SK-N-SH (cell line): ENCODE measurements at regions not wholly inside any gene's neighbourhood (a gene's known extent, or its start where the extent isn't known, plus 50 kb on each side); places are given as distances from the start of the nearest gene placed in this dataset.

ENCODE experiments used
- CTCF ChIA-PET: fragments of 300-600, 350-600 bp; formaldehyde crosslinking; extraction: SDS; loops from one replicate; lab custom pipeline; 2021; lab: Yijun Ruan, JAX
- POLR2A ChIA-PET: fragments of 350-600 bp; sonication (Branson Sonifier 250); formaldehyde crosslinking; extraction: SDS; loops from one replicate; lab custom pipeline; 2020; ENCODE audit warnings: antibody characterized with exemption, inconsistent platforms; lab: Yijun Ruan, JAX
- DNase-seq: peaks from one replicate; pipeline ENCODE4 v3.0.0; 2012
- H2AFZ ChIP-seq: fragments of 200-600 bp; sonication (generic); 2 replicates; pipeline ENCODE4 v1.8.1; 2016; ENCODE audit warnings: antibody characterized with exemption, mild to moderate bottlenecking, low read depth
- H3F3A ChIP-seq: fragments of 200-600 bp; sonication (generic); replicated peaks from 2 replicates; pipeline ENCODE3; 2016; ENCODE audit warnings: antibody characterized with exemption, mild to moderate bottlenecking; ENCODE audit not compliant: insufficient read depth
- H3K27ac ChIP-seq, 2 experiments: fragments of 200-500 bp in 1 of 2; fragments of 200-600 bp in 1 of 2; sonication (Bioruptor generic) in 1 of 2; sonication (generic), shearing (Covaris generic) in 1 of 2; 2 replicates each; pipeline versions ENCODE4 v1.5.1 to v1.6.1; 2014 to 2016; ENCODE audit warnings: low read depth in 2 of 2, inconsistent platforms in 1 of 2, low read length in 1 of 2, mild to moderate bottlenecking in 1 of 2, mixed read lengths in 1 of 2
- H3K27me3 ChIP-seq: fragments of 200-600 bp; sonication (generic), shearing (Covaris generic); 2 replicates; pipeline ENCODE4 v1.6.1; 2016; ENCODE audit warnings: mixed run types; ENCODE audit not compliant: insufficient read depth
- H3K36me3 ChIP-seq, 2 experiments: fragments of 200-500 bp in 1 of 2; fragments of 200-600 bp in 1 of 2; sonication (Bioruptor generic) in 1 of 2; sonication (generic) in 1 of 2; replicated peaks in 1 of 2; 2 replicates each; pipeline versions ENCODE3 to v1.5.1; 2014 to 2016; ENCODE audit warnings: low read length in 1 of 2, mild to moderate bottlenecking in 1 of 2; ENCODE audit not compliant: insufficient read depth in 2 of 2, control insufficient read depth in 1 of 2
- H3K4me1 ChIP-seq, 2 experiments: fragments of 200-500 bp in 1 of 2; fragments of 200-600 bp in 1 of 2; sonication (Bioruptor generic) in 1 of 2; sonication (generic), shearing (Covaris generic) in 1 of 2; 2 replicates each; pipeline versions ENCODE4 v1.5.1 to v1.6.1; 2014 to 2016; ENCODE audit warnings: low read depth in 1 of 2, low read length in 1 of 2, mixed run types in 1 of 2; ENCODE audit not compliant: insufficient read depth in 2 of 2, control insufficient read depth in 1 of 2
- H3K4me2 ChIP-seq: fragments of 200-600 bp; sonication (generic), shearing (Covaris generic); 2 replicates; pipeline ENCODE4 v1.6.1; 2017; ENCODE audit warnings: mixed run types
- H3K4me3 ChIP-seq, 2 experiments: fragments of 200-500 bp in 1 of 2; fragments of 200-600 bp in 1 of 2; sonication (Bioruptor generic) in 1 of 2; sonication (generic), shearing (Covaris generic) in 1 of 2; 2 replicates each; pipeline versions ENCODE4 v1.5.1 to v1.8.1; 2014 to 2016; ENCODE audit warnings: low read depth in 2 of 2, inconsistent platforms in 1 of 2, low read length in 1 of 2, mild to moderate bottlenecking in 1 of 2, mixed read lengths in 1 of 2, moderate library complexity in 1 of 2
- H3K79me2 ChIP-seq: fragments of 200-600 bp; sonication (generic); 2 replicates; pipeline ENCODE4 v1.8.1; 2017; ENCODE audit warnings: mild to moderate bottlenecking; ENCODE audit not compliant: insufficient read depth
- H3K9ac ChIP-seq: fragments of 200-600 bp; sonication (generic); 2 replicates; pipeline ENCODE4 v1.6.1; 2017; ENCODE audit warnings: mixed run types
- H3K9me2 ChIP-seq: fragments of 200-600 bp; sonication (generic); 2 replicates; pipeline ENCODE4 v1.6.1; 2017; ENCODE audit warnings: mixed run types
- H3K9me3 ChIP-seq: fragments of 200-600 bp; sonication (generic); 2 replicates; pipeline ENCODE4 v1.6.1; 2017; ENCODE audit warnings: mixed run types, mild to moderate bottlenecking, moderate library complexity
- H4K20me1 ChIP-seq: fragments of 200-600 bp; sonication (generic); 2 replicates; pipeline ENCODE4 v1.6.1; 2017; ENCODE audit warnings: mild to moderate bottlenecking, mixed run types; ENCODE audit not compliant: insufficient read depth
- CHD2 ChIP-seq: fragments of 150-350 bp; IDR thresholded peaks from 2 replicates; pipeline ENCODE4 v1.6.1; 2018; ENCODE audit warnings: low read length; ENCODE audit not compliant: partially characterized antibody
- ELF1 ChIP-seq: IDR thresholded peaks from 2 replicates; pipeline ENCODE4 v1.4.0; 2012
- FOSL2 ChIP-seq: IDR thresholded peaks from 2 replicates; pipeline ENCODE4 v1.4.0; 2012; ENCODE audit warnings: low read depth, mild to moderate bottlenecking, moderate library complexity, borderline replicate concordance
- FOXM1 ChIP-seq: IDR thresholded peaks from 2 replicates; pipeline ENCODE4 v1.4.0; 2012; ENCODE audit warnings: low read depth, mild to moderate bottlenecking
- JUND ChIP-seq: IDR thresholded peaks from 2 replicates; pipeline ENCODE4 v1.4.0; 2012
- NFIC ChIP-seq: IDR thresholded peaks from 2 replicates; pipeline ENCODE4 v1.4.0; 2012; ENCODE audit warnings: borderline replicate concordance
- NRF1 ChIP-seq: IDR thresholded peaks from 2 replicates; pipeline ENCODE4 v1.6.1; 2012; ENCODE audit warnings: low read depth, mild to moderate bottlenecking, low read length
- POLR2AphosphoS5 ChIP-seq: IDR thresholded peaks from 2 replicates; pipeline ENCODE4 v1.6.1; 2012; ENCODE audit warnings: low read depth, low read length
- RCOR1 ChIP-seq: fragments of 150-350 bp; IDR thresholded peaks from 2 replicates; pipeline ENCODE4 v1.6.1; 2017; ENCODE audit warnings: antibody characterized with exemption, low read length
- SMC3 ChIP-seq: IDR thresholded peaks from 2 replicates; pipeline ENCODE4 v1.6.1; 2012; ENCODE audit warnings: low read depth, low read length, improper control_type of control experiment
- TEAD4 ChIP-seq: IDR thresholded peaks from 2 replicates; pipeline ENCODE4 v1.4.0; 2012; ENCODE audit warnings: mild to moderate bottlenecking, borderline replicate concordance; ENCODE audit not compliant: insufficient read depth
- YY1 ChIP-seq: IDR thresholded peaks from 2 replicates; pipeline ENCODE4 v1.4.0; 2012; ENCODE audit warnings: low read depth, mild to moderate bottlenecking
- WGBS: methylation state at CpG from one replicate; pipeline ENCODE4 v1.1.6; 2017; ENCODE audit warnings: low lambda C conversion rate; 5-methylcytosine and 5-hydroxymethylcytosine counted together
- TF ChIP-seq, protein P1 (sequence below): IDR thresholded peaks from 2 replicates; pipeline ENCODE4; 2012
- TF ChIP-seq, protein P2 (sequence below): IDR thresholded peaks from 2 replicates; pipeline ENCODE4 v1.4.0; 2012; ENCODE audit warnings: low read depth, borderline replicate concordance
- TF ChIP-seq, protein P3 (sequence below): fragments of 150-350 bp; IDR thresholded peaks from 2 replicates; pipeline ENCODE4 v1.6.1; 2016; ENCODE audit warnings: mild to moderate bottlenecking, low read depth, low read length
- TF ChIP-seq, protein P4 (sequence below): IDR thresholded peaks from 2 replicates; pipeline ENCODE4 v1.6.1; 2012; ENCODE audit warnings: mild to moderate bottlenecking, low read depth, low read length, moderate library complexity
- TF ChIP-seq, protein P5 (sequence below): fragments of 150-350 bp; IDR thresholded peaks from 2 replicates; pipeline ENCODE4 v1.6.1; 2017; ENCODE audit warnings: antibody characterized with exemption, low read length, low read depth, borderline replicate concordance
- TF ChIP-seq, protein P6 (sequence below): IDR thresholded peaks from 2 replicates; pipeline ENCODE4 v1.4.0; 2012; ENCODE audit warnings: low read depth
- TF ChIP-seq, protein P7 (sequence below): fragments of 200-600 bp; sonication (generic); IDR thresholded peaks from 2 replicates; pipeline ENCODE4 v1.6.1; 2017; ENCODE audit warnings: antibody characterized with exemption, mild to moderate bottlenecking, moderate library complexity

DNA sequence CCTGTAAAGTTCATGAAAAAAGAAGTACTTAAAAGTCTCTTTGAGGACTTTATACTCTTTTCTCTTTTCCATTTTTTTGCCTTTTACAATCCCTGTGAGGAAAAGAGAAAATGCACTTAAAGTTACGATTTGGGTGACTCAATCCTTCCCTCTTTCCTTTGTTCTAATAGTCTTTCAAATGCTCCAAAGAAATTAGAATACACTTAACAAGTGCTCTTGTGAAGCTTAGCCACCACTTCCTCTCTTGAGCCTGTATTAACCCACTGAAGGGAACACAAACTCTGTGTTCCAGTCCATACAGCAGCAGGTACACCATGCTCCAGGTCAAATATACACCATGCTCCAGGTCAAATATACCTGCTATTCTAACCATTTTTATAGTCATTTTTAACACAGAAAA is 581.1 kb upstream of the MGAT4C start:
- ChIA-PET POLR2A (no interaction called here), CTCF (no interaction called here)
- Histone ChIP-seq H3K4me2 (no peak overlapping the region), H3F3A (no peaks in the 10 kb centered on the region), H3K4me1 (no peaks in the 10 kb centered on the region), H2AFZ (no peak overlapping the region), H3K9ac (no peak overlapping the region), H3K9me2 (no peaks in the 10 kb centered on the region), H4K20me1 (no peaks in the 10 kb centered on the region), H3K36me3 (no peaks in the 10 kb centered on the region), H3K4me3 (no peak overlapping the region), H3K27ac (no peak overlapping the region), H3K79me2 (no peaks in the 10 kb centered on the region), H3K9me3 (no peaks in the 10 kb centered on the region), H3K27me3 (no peaks in the 10 kb centered on the region)
- WGBS: 85% methylated on average over 1 of the region's 1 CpG
- DNase-seq: no peak
- TF ChIP-seq YY1 (no peak), ELF1 (no peak), NFIC (no peak), TEAD4 (no peak), NRF1 (no peak), FOXM1 (no peak), RCOR1 (no peak), FOSL2 (no peak), POLR2AphosphoS5 (no peak), SMC3 (no peak), CHD2 (no peak), JUND (no peak)
- TF ChIP-seq, protein P1, sequence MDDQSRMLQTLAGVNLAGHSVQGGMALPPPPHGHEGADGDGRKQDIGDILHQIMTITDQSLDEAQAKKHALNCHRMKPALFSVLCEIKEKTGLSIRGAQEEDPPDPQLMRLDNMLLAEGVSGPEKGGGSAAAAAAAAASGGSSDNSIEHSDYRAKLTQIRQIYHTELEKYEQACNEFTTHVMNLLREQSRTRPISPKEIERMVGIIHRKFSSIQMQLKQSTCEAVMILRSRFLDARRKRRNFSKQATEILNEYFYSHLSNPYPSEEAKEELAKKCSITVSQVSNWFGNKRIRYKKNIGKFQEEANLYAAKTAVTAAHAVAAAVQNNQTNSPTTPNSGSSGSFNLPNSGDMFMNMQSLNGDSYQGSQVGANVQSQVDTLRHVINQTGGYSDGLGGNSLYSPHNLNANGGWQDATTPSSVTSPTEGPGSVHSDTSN: no peak
- TF ChIP-seq, protein P2, sequence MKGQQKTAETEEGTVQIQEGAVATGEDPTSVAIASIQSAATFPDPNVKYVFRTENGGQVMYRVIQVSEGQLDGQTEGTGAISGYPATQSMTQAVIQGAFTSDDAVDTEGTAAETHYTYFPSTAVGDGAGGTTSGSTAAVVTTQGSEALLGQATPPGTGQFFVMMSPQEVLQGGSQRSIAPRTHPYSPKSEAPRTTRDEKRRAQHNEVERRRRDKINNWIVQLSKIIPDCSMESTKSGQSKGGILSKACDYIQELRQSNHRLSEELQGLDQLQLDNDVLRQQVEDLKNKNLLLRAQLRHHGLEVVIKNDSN: no peak
- TF ChIP-seq, protein P3, sequence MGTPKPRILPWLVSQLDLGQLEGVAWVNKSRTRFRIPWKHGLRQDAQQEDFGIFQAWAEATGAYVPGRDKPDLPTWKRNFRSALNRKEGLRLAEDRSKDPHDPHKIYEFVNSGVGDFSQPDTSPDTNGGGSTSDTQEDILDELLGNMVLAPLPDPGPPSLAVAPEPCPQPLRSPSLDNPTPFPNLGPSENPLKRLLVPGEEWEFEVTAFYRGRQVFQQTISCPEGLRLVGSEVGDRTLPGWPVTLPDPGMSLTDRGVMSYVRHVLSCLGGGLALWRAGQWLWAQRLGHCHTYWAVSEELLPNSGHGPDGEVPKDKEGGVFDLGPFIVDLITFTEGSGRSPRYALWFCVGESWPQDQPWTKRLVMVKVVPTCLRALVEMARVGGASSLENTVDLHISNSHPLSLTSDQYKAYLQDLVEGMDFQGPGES: no peak
- TF ChIP-seq, protein P4, sequence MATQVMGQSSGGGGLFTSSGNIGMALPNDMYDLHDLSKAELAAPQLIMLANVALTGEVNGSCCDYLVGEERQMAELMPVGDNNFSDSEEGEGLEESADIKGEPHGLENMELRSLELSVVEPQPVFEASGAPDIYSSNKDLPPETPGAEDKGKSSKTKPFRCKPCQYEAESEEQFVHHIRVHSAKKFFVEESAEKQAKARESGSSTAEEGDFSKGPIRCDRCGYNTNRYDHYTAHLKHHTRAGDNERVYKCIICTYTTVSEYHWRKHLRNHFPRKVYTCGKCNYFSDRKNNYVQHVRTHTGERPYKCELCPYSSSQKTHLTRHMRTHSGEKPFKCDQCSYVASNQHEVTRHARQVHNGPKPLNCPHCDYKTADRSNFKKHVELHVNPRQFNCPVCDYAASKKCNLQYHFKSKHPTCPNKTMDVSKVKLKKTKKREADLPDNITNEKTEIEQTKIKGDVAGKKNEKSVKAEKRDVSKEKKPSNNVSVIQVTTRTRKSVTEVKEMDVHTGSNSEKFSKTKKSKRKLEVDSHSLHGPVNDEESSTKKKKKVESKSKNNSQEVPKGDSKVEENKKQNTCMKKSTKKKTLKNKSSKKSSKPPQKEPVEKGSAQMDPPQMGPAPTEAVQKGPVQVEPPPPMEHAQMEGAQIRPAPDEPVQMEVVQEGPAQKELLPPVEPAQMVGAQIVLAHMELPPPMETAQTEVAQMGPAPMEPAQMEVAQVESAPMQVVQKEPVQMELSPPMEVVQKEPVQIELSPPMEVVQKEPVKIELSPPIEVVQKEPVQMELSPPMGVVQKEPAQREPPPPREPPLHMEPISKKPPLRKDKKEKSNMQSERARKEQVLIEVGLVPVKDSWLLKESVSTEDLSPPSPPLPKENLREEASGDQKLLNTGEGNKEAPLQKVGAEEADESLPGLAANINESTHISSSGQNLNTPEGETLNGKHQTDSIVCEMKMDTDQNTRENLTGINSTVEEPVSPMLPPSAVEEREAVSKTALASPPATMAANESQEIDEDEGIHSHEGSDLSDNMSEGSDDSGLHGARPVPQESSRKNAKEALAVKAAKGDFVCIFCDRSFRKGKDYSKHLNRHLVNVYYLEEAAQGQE: no peak
- TF ChIP-seq, protein P5, sequence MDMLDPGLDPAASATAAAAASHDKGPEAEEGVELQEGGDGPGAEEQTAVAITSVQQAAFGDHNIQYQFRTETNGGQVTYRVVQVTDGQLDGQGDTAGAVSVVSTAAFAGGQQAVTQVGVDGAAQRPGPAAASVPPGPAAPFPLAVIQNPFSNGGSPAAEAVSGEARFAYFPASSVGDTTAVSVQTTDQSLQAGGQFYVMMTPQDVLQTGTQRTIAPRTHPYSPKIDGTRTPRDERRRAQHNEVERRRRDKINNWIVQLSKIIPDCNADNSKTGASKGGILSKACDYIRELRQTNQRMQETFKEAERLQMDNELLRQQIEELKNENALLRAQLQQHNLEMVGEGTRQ: no peak
- TF ChIP-seq, protein P6, sequence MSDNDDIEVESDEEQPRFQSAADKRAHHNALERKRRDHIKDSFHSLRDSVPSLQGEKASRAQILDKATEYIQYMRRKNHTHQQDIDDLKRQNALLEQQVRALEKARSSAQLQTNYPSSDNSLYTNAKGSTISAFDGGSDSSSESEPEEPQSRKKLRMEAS: no peak
- TF ChIP-seq, protein P7, sequence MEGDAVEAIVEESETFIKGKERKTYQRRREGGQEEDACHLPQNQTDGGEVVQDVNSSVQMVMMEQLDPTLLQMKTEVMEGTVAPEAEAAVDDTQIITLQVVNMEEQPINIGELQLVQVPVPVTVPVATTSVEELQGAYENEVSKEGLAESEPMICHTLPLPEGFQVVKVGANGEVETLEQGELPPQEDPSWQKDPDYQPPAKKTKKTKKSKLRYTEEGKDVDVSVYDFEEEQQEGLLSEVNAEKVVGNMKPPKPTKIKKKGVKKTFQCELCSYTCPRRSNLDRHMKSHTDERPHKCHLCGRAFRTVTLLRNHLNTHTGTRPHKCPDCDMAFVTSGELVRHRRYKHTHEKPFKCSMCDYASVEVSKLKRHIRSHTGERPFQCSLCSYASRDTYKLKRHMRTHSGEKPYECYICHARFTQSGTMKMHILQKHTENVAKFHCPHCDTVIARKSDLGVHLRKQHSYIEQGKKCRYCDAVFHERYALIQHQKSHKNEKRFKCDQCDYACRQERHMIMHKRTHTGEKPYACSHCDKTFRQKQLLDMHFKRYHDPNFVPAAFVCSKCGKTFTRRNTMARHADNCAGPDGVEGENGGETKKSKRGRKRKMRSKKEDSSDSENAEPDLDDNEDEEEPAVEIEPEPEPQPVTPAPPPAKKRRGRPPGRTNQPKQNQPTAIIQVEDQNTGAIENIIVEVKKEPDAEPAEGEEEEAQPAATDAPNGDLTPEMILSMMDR: no peak
